NCI-H82 treated with DMSO at 0.1 percent for 48 hours (cell line): ENCODE measurements at regions not wholly inside any gene's neighbourhood (a gene's known extent, or its start where the extent isn't known, plus 50 kb on each side); places are given as distances from the start of the nearest gene placed in this dataset.
"Not testable (repeated sequence)": the region's sequence is repeated elsewhere in the genome, so short reads cannot be mapped to it uniquely, and the experiment has no call there.

ENCODE experiments used
- DNase-seq: peaks from one replicate; lab custom pipeline; 2025; ENCODE audit not compliant: unreplicated experiment; lab: John Stamatoyannopoulos, UW

- DNase-seq, result no peak
Observed at GRCh38 chr7:14092331-14092730, 102.9 kb upstream of the ETV1 start.

- DNase-seq, result no peak
Observed at GRCh38 chr7:14085901-14086300, 96.4 kb upstream of the ETV1 start.

- no peak for DNase-seq
Observed at GRCh38 chr7:14083761-14084160, 94.3 kb upstream of the ETV1 start.

GRCh38 chr7:14073988-14074387, 84.5 kb upstream of the ETV1 start:
- DNase-seq, result no peak

- DNase-seq, result no peak
Observed at GRCh38 chr7:14073543-14073942, 84.1 kb upstream of the ETV1 start.

- peak; percentile 6 for DNase-seq
Observed at GRCh38 chr7:14071045-14071444, 81.6 kb upstream of the ETV1 start.

- no peak for DNase-seq
Observed at GRCh38 chr7:14069961-14070360, 80.5 kb upstream of the ETV1 start.

GRCh38 chr7:14066783-14067182, 77.3 kb upstream of the ETV1 start:
- not testable (repeated sequence) for DNase-seq

GRCh38 chr7:14065286-14065685, 75.8 kb upstream of the ETV1 start:
- no peak for DNase-seq

GRCh38 chr7:14055813-14056212, 66.3 kb upstream of the ETV1 start:
- DNase-seq, result no peak

GRCh38 chr7:14054125-14054524, 64.7 kb upstream of the ETV1 start:
- no peak for DNase-seq

GRCh38 chr7:14048889-14049288, 59.4 kb upstream of the ETV1 start:
- no peak for DNase-seq

GRCh38 chr7:14047709-14048399, 58.4 kb upstream of the ETV1 start:
- no peak for DNase-seq

- DNase-seq, result no peak
Observed at GRCh38 chr7:14045651-14046050, 56.2 kb upstream of the ETV1 start.

- no peak for DNase-seq
Observed at GRCh38 chr7:14040528-14040927, 51.1 kb upstream of the ETV1 start.
